NCI-H146 (cell line): ENCODE measurements at regions not wholly inside any gene's neighbourhood (a gene's known extent, or its start where the extent isn't known, plus 50 kb on each side); places are given as distances from the start of the nearest gene placed in this dataset.
"Not testable (repeated sequence)": the region's sequence is repeated elsewhere in the genome, so short reads cannot be mapped to it uniquely, and the experiment has no call there.

Source experiments
- DNase-seq: peaks from one replicate; lab custom pipeline; 2025; lab: John Stamatoyannopoulos, UW

DNA sequence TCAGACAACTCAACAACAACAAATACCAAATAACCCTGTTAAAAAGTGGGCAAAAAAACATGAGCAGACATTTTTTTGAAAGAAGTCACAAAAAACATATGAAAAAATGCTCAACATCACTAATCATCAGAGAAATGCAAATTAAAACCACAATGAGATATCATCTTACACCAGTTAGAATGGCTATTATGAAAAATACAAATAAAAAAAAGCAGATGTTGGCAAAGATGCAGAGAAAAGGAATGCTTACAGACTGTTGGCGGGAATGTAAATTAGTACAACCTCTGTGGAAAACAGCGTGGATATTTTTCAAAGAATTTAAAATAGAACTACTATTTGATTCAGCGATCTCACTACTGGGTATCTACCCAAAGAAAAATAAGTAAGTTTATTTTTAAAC, 114.0 kb downstream of the SLC38A4 start:
- DNase-seq = no peak

DNA sequence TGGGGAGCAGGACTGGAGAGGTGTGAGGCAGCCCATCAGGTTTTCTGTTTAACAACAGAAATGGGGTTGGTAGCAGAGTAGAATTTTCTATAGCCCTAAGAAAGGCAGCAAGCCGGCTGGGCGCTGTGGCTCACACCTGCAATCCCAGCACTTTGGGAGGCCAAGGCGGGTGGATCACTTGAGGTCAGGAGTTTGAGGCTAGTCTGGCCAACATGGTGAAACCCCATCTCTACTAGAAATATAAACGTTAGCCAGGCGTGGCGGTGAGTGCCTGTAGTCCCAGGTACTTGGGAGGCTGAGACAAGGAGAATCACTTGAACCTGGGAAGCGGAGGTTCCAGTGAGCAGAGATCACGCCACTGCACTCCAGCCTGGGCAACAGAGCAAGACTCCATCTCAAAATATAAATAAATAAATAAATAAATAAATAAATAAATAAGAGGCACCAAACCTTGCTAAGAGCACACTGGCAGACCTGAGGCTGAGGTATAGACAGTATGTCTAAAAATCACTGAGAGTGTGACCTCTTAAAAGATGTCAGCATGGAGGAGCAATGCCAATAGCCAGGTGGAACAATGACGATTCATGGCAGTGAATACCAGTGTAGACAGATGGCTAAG, 115.6 kb downstream of the SLC38A4 start:
- DNase-seq = no peak

DNA sequence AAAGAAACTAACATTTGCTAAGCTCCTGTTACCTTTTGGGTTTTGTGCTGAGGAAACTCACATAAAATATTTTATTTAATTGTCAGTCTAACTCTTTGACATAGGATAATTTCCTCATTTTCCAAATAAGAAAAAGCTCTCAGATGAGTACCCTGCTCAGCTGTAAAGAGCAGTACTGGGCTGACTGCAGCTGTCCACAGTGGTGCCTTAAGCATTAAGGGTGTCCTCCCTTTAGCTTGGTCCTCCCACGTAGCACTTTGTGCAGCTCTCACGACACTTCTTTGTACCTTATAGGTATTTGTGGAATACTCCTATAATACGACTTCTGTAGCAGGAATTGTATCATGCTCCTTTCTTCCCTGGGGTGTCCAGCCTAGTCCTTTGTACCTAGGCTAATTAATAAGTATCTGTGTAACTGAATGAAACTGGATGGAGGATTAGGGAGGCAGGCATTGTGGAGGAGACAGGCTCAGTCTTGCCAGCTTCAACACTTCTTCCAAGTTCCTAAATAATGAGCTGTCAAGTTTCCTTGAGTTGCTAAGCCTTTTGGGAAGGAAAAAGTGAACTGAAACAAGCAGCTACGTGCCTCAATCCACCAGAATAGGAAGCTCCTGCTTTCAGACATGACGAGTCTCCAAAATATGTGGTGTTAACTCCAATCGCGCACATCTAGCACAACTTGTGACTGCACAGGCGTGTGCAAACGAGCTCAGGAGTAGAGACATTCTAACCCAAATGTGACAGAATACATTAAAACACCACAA, 123.0 kb downstream of the SLC38A4 start:
- no peak for DNase-seq

GRCh38 chr12:46701356-46701755, 124.4 kb downstream of the SLC38A4 start:
- no peak for DNase-seq

DNA sequence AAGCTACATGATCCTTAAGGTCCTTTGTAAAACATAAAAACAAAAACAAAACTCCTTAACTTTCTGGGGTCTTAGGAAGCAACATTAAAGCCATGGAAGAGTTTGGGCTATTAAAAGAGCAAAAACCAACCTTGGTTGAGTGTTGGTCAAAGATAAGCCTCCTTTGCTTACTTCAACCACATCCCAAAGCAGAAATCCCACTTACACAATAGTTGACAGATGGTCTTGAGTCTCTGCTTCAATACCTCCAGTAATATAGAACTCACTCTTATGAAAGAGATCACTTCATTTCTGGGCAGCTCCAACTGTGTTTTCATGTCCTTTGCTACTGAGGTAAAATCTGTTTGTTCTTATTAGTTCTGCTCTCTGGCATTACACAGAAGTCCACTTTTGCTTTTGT, 125.8 kb downstream of the SLC38A4 start:
- DNase-seq = no peak

DNA sequence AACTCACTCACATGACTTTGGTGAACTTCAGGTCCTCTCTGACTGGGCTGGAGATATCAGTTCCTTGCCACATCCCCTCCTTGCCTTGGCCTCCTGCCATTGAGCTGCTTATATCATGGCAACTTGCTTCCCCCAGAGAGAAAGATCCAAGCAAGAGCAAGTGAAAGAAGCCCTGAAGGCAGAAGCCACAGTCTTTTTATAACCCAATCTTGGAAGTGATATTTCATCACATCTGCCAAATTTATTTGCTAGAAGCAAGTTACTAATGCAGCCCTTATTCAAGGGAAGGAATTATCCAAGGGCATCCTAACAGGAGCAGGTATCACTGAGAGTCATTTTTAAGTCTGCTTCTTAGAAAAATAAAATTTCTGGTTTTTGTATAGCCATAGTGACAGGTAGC, 127.8 kb downstream of the SLC38A4 start:
- DNase-seq = no peak

- no peak for DNase-seq
Observed at GRCh38 chr12:46693518-46693917, 132.3 kb downstream of the SLC38A4 start.

DNA sequence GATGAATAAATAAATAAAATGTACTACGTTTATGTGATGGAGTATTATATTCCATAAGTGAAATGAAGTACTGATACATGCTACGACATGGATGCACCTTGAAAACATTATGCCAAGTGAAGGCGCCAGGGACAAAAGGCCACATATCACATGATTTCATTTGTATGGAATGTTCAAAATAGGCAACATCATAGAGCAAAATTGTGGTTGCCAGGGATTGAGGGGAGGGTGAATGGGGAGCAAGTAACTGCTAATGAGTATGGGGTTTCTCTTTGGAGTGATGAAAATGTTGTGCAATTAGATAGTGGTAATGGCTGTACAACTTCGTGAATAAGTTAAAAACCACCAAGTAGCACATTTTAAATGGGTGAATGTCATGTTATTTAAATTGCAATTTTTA, 132.8 kb downstream of the SLC38A4 start:
- DNase-seq = no peak

DNA sequence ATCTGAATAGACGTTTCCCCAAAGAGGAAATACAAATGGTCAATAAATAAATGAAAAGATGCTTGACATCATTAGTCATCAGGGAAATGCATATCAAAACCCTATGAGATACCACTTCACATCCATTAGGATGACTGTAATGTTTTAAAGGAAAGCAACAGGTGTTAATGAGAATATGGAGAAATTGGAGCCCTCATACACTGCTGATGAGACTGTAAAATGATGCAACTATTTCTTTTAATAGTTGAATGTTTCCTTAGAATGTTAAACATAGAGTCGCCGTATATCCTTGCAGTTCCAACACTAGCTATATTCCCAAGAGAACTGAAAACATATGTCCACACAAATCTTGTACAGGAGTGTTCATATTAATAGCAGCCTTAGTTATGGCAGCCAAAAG, 133.2 kb downstream of the SLC38A4 start:
- no peak for DNase-seq

GRCh38 chr12:46686267-46686942, 139.4 kb downstream of the SLC38A4 start:
- no peak for DNase-seq

GRCh38 chr12:46684243-46684642, 141.6 kb downstream of the SLC38A4 start:
- DNase-seq = not testable (repeated sequence)

- DNase-seq = no peak
Observed at GRCh38 chr12:46682148-46682547, 143.6 kb downstream of the SLC38A4 start.

DNA sequence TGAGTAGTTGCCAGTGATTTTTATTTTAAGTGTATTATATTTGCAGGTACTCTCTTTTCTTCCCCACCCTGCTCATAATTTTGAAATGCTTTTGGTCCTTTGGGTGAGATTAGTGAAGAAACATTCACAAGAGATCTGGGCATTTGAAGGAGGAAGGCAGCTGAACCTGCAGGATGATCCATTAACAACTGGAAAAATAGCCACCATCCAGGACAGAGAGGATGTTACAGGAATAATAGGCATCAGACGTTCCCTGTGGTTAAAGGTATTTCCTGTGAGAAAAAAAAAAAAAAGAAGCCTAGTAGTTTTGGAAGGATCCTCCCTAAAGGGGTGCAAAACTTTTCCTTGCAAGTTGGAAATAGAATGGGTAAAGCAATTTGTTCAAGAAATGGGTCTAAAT, 145.3 kb downstream of the SLC38A4 start:
- no peak for DNase-seq

DNA sequence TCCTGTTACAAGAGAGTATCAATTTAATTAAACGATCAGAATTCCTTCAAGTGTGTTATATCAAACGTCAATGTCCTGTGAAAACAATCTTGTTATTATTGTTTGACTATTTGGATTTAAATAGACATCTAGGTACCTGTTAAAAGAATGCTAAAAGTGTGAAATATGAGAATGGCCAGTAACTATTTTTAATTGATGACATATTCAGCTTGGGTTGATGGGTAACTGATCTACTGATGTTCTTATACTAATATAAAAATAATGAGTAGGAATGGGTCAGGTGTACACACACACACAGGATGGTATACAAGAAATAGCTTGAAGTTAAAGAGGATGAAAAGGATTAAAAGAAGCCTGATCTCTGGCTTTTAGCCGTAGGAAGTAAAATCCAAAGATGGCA, 146.0 kb downstream of the SLC38A4 start:
- no peak for DNase-seq

DNA sequence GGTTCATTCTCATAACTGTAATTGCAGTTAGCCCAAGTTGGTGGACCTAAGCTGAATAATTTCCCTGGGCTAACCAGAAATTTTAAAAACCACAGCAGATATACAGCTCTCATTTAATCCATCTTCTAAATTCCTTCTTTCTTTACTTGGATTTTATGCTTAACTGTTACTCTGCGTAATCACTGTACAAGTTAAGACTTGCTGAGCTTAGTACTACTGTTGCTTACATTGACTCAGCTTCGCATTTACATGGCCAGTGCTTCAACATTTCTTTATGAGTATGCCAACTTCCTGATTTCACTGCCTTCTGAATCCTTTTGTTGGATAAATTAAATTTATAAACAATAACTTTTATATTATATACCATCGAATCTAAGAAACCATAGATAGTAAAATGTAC, 147.4 kb downstream of the SLC38A4 start:
- DNase-seq = no peak

DNA sequence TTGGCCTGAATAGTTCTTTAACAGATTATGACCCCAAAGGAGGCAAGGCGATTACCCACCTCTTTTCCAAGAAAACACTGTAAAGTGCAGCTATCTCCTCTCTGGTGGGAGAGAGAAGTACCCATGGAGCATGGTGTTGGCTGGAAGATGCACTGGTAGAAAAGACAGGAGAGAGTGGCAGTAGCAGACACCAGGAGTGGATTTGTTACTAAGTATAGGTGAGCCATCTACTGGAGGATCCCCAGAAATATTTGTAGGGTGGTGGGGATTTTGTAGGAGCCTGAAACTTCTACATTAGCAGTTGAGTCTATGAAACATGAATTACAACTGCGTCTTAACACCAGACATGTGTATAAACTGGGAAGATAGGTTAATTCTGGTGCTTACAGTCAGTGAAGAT, 148.0 kb downstream of the SLC38A4 start:
- DNase-seq = no peak

- DNase-seq = no peak
Observed at GRCh38 chr12:46676797-46677520, 148.8 kb downstream of the SLC38A4 start.

GRCh38 chr12:46676396-46676795, 149.4 kb downstream of the SLC38A4 start:
- DNase-seq = no peak

- no peak for DNase-seq
Observed at GRCh38 chr12:46675736-46676135, 150.1 kb downstream of the SLC38A4 start.

GRCh38 chr12:46674800-46675199, 151.0 kb downstream of the SLC38A4 start:
- DNase-seq = no peak

GRCh38 chr12:46674129-46674528, 151.7 kb downstream of the SLC38A4 start:
- DNase-seq = no peak

- DNase-seq = no peak
Observed at GRCh38 chr12:46671102-46671501, 154.7 kb downstream of the SLC38A4 start.

DNA sequence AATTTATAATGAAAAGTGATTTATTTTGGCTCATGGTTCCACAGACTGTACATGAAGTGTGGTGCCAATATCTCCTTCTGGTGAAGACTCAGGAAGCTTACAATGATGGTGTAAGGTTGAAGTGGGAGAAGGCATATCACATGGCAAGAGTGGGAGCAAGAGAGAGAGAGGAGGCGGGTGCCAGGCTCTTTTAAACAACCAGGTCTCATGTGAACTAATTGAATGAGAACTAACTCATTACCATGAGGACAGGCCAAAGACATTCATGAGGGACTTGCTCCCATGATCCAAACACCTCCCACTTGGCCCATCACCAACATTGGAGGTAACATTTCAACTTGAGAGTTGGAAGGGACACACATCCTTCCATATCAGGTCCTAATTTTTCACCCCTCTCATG, 155.2 kb downstream of the SLC38A4 start:
- DNase-seq = no peak
